ENCODE measurements at regions not wholly inside any gene's neighbourhood (a gene's known extent, or its start where the extent isn't known, plus 50 kb on each side); places are given as distances from the start of the nearest gene placed in this dataset.

DNA sequence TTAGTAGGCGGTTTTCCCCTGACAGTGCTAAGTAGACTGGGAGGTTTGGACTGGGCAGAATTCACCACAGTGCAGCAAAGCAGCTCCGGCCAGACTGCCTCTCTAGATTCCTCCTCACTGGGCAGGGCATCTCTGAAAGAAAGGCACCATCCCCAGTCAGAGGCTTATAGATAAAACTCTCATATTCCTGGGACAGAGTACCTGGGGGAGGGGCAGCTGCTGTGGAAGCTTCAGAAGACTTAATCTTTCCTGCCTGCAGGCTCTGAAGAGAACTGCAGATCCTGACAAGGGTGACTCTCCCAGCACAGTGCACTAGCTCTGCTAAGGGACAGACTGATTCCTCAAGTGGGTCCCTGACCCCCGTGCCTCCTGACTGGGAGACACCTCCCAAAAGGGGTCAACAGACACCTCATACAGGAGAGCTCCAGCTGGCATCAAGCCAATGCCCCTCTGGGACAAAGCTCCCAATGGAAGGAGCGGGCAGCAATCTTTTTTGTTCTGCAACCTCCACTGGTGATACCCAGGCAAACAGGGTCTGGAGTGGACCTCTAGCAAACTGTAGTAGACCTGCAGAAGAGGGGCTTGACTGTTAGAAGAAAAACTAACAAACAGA is 266.8 kb upstream of the CRIM1 start:
- no peaks in the 10 kb centered on the region for H3K27me3 ChIP-seq
- intact Hi-C loops (cut with DNase I), result no loop called here
- ATAC-seq (no peak), DNase-seq (peak in 1 of 4 donors; percentile 15)
- TF ChIP-seq, protein P1, sequence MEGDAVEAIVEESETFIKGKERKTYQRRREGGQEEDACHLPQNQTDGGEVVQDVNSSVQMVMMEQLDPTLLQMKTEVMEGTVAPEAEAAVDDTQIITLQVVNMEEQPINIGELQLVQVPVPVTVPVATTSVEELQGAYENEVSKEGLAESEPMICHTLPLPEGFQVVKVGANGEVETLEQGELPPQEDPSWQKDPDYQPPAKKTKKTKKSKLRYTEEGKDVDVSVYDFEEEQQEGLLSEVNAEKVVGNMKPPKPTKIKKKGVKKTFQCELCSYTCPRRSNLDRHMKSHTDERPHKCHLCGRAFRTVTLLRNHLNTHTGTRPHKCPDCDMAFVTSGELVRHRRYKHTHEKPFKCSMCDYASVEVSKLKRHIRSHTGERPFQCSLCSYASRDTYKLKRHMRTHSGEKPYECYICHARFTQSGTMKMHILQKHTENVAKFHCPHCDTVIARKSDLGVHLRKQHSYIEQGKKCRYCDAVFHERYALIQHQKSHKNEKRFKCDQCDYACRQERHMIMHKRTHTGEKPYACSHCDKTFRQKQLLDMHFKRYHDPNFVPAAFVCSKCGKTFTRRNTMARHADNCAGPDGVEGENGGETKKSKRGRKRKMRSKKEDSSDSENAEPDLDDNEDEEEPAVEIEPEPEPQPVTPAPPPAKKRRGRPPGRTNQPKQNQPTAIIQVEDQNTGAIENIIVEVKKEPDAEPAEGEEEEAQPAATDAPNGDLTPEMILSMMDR (IDR thresholded peaks at IDR 0.05), result no peak
- TF ChIP-seq POLR2A (IDR thresholded peaks at IDR 0.05), result no peak
- WGBS, 2 donors, result 46 to 68% methylated on average over 2 to 4 of the region's 4 CpGs
- H3K36me3 ChIP-seq (replicated peaks in 1 of 2; ENCODE audit: insufficient read depth in 1 of 2, low read depth in 2 of 2), result no peaks in the 10 kb centered on the region
- no peaks in the 10 kb centered on the region for H3K4me1 ChIP-seq
- H3K27ac ChIP-seq, result no peak overlapping the region
- H3K9me3 ChIP-seq, result no peaks in the 10 kb centered on the region
- H3K4me3 ChIP-seq, result no peak overlapping the region

DNA sequence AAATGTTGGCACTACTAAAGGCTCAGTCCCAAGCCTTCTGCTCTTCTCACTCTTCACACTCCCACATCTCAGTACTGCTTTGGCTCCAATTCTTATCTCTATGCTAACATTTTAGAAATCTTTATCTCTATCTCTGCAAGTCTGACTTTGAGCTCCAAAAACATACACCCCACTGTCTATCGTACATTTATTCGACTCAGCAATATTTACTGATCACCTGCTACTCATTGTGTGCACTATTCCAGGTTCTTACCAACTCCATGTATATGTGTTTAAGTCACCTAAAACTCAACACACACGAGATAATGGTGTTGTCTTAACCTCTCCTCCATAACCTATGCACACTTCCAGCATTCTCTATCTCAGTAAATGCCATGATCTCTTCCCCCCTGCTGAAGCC is 268.2 kb upstream of the CRIM1 start:
- intact Hi-C loops (cut with DNase I), result no loop called here
- TF ChIP-seq, protein P1 (IDR thresholded peaks at IDR 0.05), result no peak
- TF ChIP-seq POLR2A (IDR thresholded peaks at IDR 0.05), result no peak
- Histone ChIP-seq H3K27ac (no peak overlapping the region), H3K36me3 (replicated peaks in 1 of 2; ENCODE audit: insufficient read depth in 1 of 2, low read depth in 2 of 2) (no peaks in the 10 kb centered on the region), H3K9me3 (no peaks in the 10 kb centered on the region), H3K4me1 (no peaks in the 10 kb centered on the region), H3K4me3 (no peak overlapping the region), H3K27me3 (no peaks in the 10 kb centered on the region)
- ATAC-seq (no peak), DNase-seq (no peak)
- WGBS, 2 donors, result 21 to 23% methylated on average over 3 of the region's 3 CpGs

DNA sequence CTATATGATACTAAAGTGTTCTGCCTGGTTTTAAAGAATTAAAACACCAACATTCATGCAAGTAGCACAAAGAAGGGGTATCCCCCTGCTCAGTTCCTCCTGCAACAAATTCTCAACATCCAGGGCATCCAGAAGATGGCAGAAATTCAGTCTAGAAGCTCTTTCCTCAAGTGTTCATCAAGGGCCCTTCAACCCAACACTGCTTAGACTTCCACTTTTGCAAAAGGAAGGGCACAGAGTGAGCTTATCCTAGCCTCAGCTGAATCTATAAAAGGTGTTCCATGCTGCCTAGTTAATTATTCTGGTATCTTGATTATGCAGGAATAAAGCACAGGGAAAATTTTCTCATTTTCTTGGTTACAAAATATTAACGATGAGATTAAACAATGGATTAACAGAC is 275.8 kb upstream of the CRIM1 start:
- H3K4me3 ChIP-seq, result no peak overlapping the region
- DNase-seq, result no peak
- no peak for ATAC-seq
- 43 to 65% methylated on average over 1 of the region's 1 CpG for WGBS, 2 donors
- H3K36me3 ChIP-seq (replicated peaks in 1 of 2; ENCODE audit: insufficient read depth in 1 of 2, low read depth in 2 of 2), result no peaks in the 10 kb centered on the region
- intact Hi-C loops (cut with DNase I), result no loop called here
- H3K27ac ChIP-seq, result no peak overlapping the region
- H3K9me3 ChIP-seq, result no peaks in the 10 kb centered on the region
- TF ChIP-seq POLR2A (IDR thresholded peaks at IDR 0.05), result no peak
- TF ChIP-seq, protein P1 (IDR thresholded peaks at IDR 0.05), result no peak
- no peaks in the 10 kb centered on the region for H3K4me1 ChIP-seq
- no peaks in the 10 kb centered on the region for H3K27me3 ChIP-seq

DNA sequence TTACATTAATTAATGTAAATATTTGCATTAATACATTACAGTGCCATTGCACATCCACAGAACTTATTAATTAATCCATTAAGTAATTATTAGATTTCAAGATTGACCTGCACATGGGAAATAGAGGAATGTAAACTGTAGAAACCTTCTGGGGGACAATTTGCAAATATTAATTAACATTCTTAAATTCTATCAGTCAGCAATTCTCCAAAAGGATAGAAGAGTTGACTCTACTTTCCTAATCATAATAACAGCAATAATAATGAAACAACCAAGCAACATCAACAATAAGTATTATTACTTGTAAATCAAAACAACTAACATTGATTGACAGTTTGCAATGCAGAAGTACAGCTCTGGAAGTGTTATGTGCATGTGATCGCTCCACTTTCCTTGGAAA is 281.6 kb upstream of the CRIM1 start:
- intact Hi-C loops (cut with DNase I), result no loop called here
- Histone ChIP-seq H3K27me3 (no peaks in the 10 kb centered on the region), H3K36me3 (replicated peaks in 1 of 2; ENCODE audit: insufficient read depth in 1 of 2, low read depth in 2 of 2) (no peaks in the 10 kb centered on the region), H3K4me3 (no peak overlapping the region), H3K4me1 (no peaks in the 10 kb centered on the region), H3K27ac (no peak overlapping the region), H3K9me3 (no peaks in the 10 kb centered on the region)
- TF ChIP-seq, protein P1 (IDR thresholded peaks at IDR 0.05), result no peak
- TF ChIP-seq POLR2A (IDR thresholded peaks at IDR 0.05), result no peak
- ATAC-seq (no peak), DNase-seq (no peak)
- WGBS, 2 donors, result 0 to 3% methylated on average over 1 of the region's 1 CpG

DNA sequence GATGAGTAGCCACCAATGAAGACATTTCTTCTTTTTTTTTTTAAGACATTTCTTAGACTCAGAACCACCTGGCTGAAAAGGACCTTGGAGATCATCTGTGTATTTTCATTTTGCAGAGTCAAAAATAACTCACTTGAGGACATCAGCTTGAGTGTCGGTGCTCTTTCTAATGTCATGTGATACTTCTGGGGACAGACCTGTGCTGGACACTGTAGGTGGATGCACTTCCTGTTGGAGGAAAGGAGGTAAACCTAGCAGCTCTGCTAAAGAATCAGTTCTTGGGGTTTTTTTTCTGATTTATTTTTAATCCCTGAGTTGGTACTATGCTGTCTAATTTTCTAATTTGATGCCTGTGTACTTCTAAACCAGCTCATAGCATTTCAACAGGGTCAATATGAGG is 283.9 kb upstream of the CRIM1 start:
- intact Hi-C loops (cut with DNase I), result no loop called here
- no peak for TF ChIP-seq POLR2A (IDR thresholded peaks at IDR 0.05)
- TF ChIP-seq, protein P1 (IDR thresholded peaks at IDR 0.05), result no peak
- 70 to 81% methylated on average over 1 of the region's 1 CpG for WGBS, 2 donors
- Histone ChIP-seq H3K4me1 (no peaks in the 10 kb centered on the region), H3K4me3 (no peak overlapping the region), H3K27ac (no peak overlapping the region), H3K36me3 (replicated peaks in 1 of 2; ENCODE audit: insufficient read depth in 1 of 2, low read depth in 2 of 2) (no peaks in the 10 kb centered on the region), H3K9me3 (no peaks in the 10 kb centered on the region), H3K27me3 (no peaks in the 10 kb centered on the region)
- DNase-seq (no peak), ATAC-seq (no peak)
